ENCODE measurements at regions not wholly inside any gene's neighbourhood (a gene's known extent, or its start where the extent isn't known, plus 50 kb on each side); places are given as distances from the start of the nearest gene placed in this dataset.

DNA sequence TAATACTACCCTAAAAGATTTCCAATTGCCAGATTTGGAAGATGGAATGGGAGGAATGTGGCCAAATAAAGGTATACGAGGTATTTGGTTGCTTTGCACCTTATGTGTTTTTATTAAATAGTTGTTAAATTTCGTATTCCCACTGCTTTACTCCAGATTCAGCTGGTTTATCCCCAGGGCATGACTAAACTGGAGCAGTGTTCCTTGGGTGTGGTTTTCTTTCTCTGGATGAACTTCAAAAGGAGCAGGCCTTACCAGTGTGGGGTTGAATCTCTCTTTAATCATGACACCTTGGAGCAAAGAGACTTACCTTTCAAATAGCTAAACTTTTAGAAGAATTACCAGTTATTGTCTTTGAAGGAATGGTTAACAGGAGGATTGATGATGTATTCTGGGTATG lies 121.7 kb upstream of the BNC2 start:
- no peak for TF ChIP-seq GABPA (IDR thresholded peaks at IDR 0.05 in 1 of 2, conservative IDR thresholded peaks at IDR 0.05 in 1 of 2)
- no peak for TF ChIP-seq ATF3 (IDR thresholded peaks at IDR 0.05)
- TF ChIP-seq, protein P1, sequence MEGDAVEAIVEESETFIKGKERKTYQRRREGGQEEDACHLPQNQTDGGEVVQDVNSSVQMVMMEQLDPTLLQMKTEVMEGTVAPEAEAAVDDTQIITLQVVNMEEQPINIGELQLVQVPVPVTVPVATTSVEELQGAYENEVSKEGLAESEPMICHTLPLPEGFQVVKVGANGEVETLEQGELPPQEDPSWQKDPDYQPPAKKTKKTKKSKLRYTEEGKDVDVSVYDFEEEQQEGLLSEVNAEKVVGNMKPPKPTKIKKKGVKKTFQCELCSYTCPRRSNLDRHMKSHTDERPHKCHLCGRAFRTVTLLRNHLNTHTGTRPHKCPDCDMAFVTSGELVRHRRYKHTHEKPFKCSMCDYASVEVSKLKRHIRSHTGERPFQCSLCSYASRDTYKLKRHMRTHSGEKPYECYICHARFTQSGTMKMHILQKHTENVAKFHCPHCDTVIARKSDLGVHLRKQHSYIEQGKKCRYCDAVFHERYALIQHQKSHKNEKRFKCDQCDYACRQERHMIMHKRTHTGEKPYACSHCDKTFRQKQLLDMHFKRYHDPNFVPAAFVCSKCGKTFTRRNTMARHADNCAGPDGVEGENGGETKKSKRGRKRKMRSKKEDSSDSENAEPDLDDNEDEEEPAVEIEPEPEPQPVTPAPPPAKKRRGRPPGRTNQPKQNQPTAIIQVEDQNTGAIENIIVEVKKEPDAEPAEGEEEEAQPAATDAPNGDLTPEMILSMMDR (IDR thresholded peaks at IDR 0.05; ENCODE audit: low read depth, low read length, missing input control) = no peak
- TF ChIP-seq RAD21 (IDR thresholded peaks at IDR 0.05) = no peak
- no peak for TF ChIP-seq RXRA (IDR thresholded peaks at IDR 0.05)
- TF ChIP-seq SP1 (IDR thresholded peaks at IDR 0.05) = no peak
- no peak for TF ChIP-seq REST (IDR thresholded peaks at IDR 0.05)
- no peak for TF ChIP-seq HNF4G (IDR thresholded peaks at IDR 0.05)
- no peak for TF ChIP-seq YY1 (IDR thresholded peaks at IDR 0.05)
- no peak for TF ChIP-seq JUND (IDR thresholded peaks at IDR 0.05)
- TF ChIP-seq, protein P2, sequence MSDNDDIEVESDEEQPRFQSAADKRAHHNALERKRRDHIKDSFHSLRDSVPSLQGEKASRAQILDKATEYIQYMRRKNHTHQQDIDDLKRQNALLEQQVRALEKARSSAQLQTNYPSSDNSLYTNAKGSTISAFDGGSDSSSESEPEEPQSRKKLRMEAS (IDR thresholded peaks at IDR 0.05) = no peak
- no peak for TF ChIP-seq TAF1 (conservative IDR thresholded peaks at IDR 0.05)
- TF ChIP-seq, protein P3, sequence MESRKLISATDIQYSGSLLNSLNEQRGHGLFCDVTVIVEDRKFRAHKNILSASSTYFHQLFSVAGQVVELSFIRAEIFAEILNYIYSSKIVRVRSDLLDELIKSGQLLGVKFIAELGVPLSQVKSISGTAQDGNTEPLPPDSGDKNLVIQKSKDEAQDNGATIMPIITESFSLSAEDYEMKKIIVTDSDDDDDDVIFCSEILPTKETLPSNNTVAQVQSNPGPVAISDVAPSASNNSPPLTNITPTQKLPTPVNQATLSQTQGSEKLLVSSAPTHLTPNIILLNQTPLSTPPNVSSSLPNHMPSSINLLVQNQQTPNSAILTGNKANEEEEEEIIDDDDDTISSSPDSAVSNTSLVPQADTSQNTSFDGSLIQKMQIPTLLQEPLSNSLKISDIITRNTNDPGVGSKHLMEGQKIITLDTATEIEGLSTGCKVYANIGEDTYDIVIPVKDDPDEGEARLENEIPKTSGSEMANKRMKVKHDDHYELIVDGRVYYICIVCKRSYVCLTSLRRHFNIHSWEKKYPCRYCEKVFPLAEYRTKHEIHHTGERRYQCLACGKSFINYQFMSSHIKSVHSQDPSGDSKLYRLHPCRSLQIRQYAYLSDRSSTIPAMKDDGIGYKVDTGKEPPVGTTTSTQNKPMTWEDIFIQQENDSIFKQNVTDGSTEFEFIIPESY (IDR thresholded peaks at IDR 0.05) = no peak
- TF ChIP-seq EGR1 (IDR thresholded peaks at IDR 0.05; ENCODE audit: low read depth in 2 of 2) = no peak
